Epithelial cell of esophagus (primary cell): ENCODE measurements at regions not wholly inside any gene's neighbourhood (a gene's known extent, or its start where the extent isn't known, plus 50 kb on each side); places are given as distances from the start of the nearest gene placed in this dataset.

Experiments
- DNase-seq: peaks from one replicate; pipeline ENCODE4 v3.0.0; 2010; ENCODE audit warnings: low read depth
- H3K4me3 ChIP-seq: 2 replicates; pipeline ENCODE4 v1.5.1; 2011; ENCODE audit warnings: mild to moderate bottlenecking, low read length, control low read depth
- CTCF ChIP-seq: IDR thresholded peaks from 2 replicates; pipeline ENCODE4 v1.5.1; 2011; ENCODE audit warnings: low read depth, mild to moderate bottlenecking, low read length, control low read depth, inconsistent platforms; ENCODE audit not compliant: insufficient read depth; ENCODE audit errors: missing control alignments

- DNase-seq, result no peak
- no peak overlapping the region for H3K4me3 ChIP-seq
- no peak for TF ChIP-seq CTCF
Measured at GRCh38 chr11:42065199-42065598, 605.7 kb upstream of the LRRC4C start.

- no peak overlapping the region for H3K4me3 ChIP-seq
- DNase-seq, result no peak
- TF ChIP-seq CTCF, result no peak
Measured at GRCh38 chr11:42066113-42066512, 606.7 kb upstream of the LRRC4C start.

GRCh38 chr11:42074306-42074705 is 614.9 kb upstream of the LRRC4C start:
- no peak for DNase-seq
- no peak for TF ChIP-seq CTCF
- no peak overlapping the region for H3K4me3 ChIP-seq

GRCh38 chr11:42075180-42075579 is 615.7 kb upstream of the LRRC4C start:
- no peak overlapping the region for H3K4me3 ChIP-seq
- no peak for DNase-seq
- no peak for TF ChIP-seq CTCF

- no peak for TF ChIP-seq CTCF
- DNase-seq, result no peak
Measured at GRCh38 chr11:42077794-42078193, 618.3 kb upstream of the LRRC4C start.

GRCh38 chr11:42085736-42086135 is 626.3 kb upstream of the LRRC4C start:
- no peak for TF ChIP-seq CTCF
- H3K4me3 ChIP-seq, result no peak overlapping the region
- no peak for DNase-seq

More at GRCh38 chr11:42077794-42078193, 618.3 kb upstream of the LRRC4C start:
- no peak overlapping the region for H3K4me3 ChIP-seq

GRCh38 chr11:42093541-42093940 is 634.1 kb upstream of the LRRC4C start:
- no peak for TF ChIP-seq CTCF
- no peak overlapping the region for H3K4me3 ChIP-seq
- no peak for DNase-seq
